Pons (tissue), 1 donor: ENCODE measurements at regions not wholly inside any gene's neighbourhood (a gene's known extent, or its start where the extent isn't known, plus 50 kb on each side); places are given as distances from the start of the nearest gene placed in this dataset.

Source experiments
- DNase-seq: peaks from one replicate; pipeline ENCODE4 v3.0.0-alpha.2; 2016; ENCODE audit warnings: low spot score

- DNase-seq, result no peak
These were observed 442.6 kb upstream of the THRB start for GRCh38 chr3:24937228-24937627.

GRCh38 chr3:24937780-24938179 lies 443.1 kb upstream of the THRB start:
- DNase-seq, result no peak

GRCh38 chr3:24943961-24944360 lies 449.3 kb upstream of the THRB start:
- DNase-seq, result no peak

- DNase-seq, result no peak
These were observed 450.3 kb upstream of the THRB start for GRCh38 chr3:24944805-24945520.

- DNase-seq, result no peak
These were observed 450.9 kb upstream of the THRB start for GRCh38 chr3:24945563-24945962.

GRCh38 chr3:24947103-24947502 lies 452.5 kb upstream of the THRB start:
- no peak for DNase-seq

- peak; percentile 59 for DNase-seq
These were observed 456.5 kb upstream of the THRB start for GRCh38 chr3:24951180-24951579.

GRCh38 chr3:24952388-24952787 lies 457.7 kb upstream of the THRB start:
- no peak for DNase-seq

GRCh38 chr3:24953060-24953771 lies 458.6 kb upstream of the THRB start:
- DNase-seq, result no peak

- no peak for DNase-seq
These were observed 462.0 kb upstream of the THRB start for GRCh38 chr3:24956613-24957012.

GRCh38 chr3:24958271-24958670 lies 463.6 kb upstream of the THRB start:
- DNase-seq, result no peak

- no peak for DNase-seq
These were observed 464.3 kb upstream of the THRB start for GRCh38 chr3:24958910-24959447.

GRCh38 chr3:24963762-24964625 lies 464.1 kb upstream of the RARB start:
- DNase-seq, result peak; percentile 44

- no peak for DNase-seq
These were observed 462.2 kb upstream of the RARB start for GRCh38 chr3:24965706-24966385.

- DNase-seq, result no peak
These were observed 460.0 kb upstream of the RARB start for GRCh38 chr3:24968036-24968435.

- no peak for DNase-seq
These were observed 455.6 kb upstream of the RARB start for GRCh38 chr3:24972491-24972890.

- DNase-seq, result no peak
These were observed 446.8 kb upstream of the RARB start for GRCh38 chr3:24981309-24981708.

- no peak for DNase-seq
These were observed 446.1 kb upstream of the RARB start for GRCh38 chr3:24981924-24982323.

- no peak for DNase-seq
These were observed 442.4 kb upstream of the RARB start for GRCh38 chr3:24985668-24986067.

- DNase-seq, result no peak
These were observed 441.5 kb upstream of the RARB start for GRCh38 chr3:24986612-24987011.

GRCh38 chr3:24999357-24999756 lies 428.7 kb upstream of the RARB start:
- DNase-seq, result no peak
